H1 (cell line): ENCODE measurements at regions not wholly inside any gene's neighbourhood (a gene's known extent, or its start where the extent isn't known, plus 50 kb on each side); places are given as distances from the start of the nearest gene placed in this dataset.

Source experiments
- CTCF ChIA-PET: fragments of 300-600 bp; sonication (Branson Sonifier 250); formaldehyde crosslinking; loops from one replicate; lab custom pipeline; 2021; ENCODE audit not compliant: partially characterized antibody; lab: Charles Lee
- POLR2A ChIA-PET: fragments of 300-600 bp; sonication (Branson Sonifier 250); formaldehyde crosslinking; loops from one replicate; lab custom pipeline; 2021; ENCODE audit warnings: inconsistent platforms; ENCODE audit not compliant: partially characterized antibody; lab: Charles Lee
- DNase-seq, 2 experiments: peaks; one replicate each; pipeline versions ENCODE4 v3.0.0 to v3.0.0-alpha.2; 2010 to 2022; ENCODE audit warnings: low spot score in 2 of 2, low read depth in 1 of 2, mixed read lengths in 1 of 2
- FAIRE-seq: peaks from 2 replicates; lab custom pipeline; 2011; peaks lifted over from hg19 to GRCh38; lab: Jason Lieb, UNC
- H2AFZ ChIP-seq: 2 replicates; pipeline ENCODE4 v1.8.1; 2012; ENCODE audit warnings: low read length, inconsistent platforms
- H2AK5ac ChIP-seq: 2 replicates; pipeline ENCODE4 v1.6.1; 2013; ENCODE audit warnings: low read depth, low read length
- H2BK120ac ChIP-seq: replicated peaks from 2 replicates; pipeline ENCODE3; 2013; ENCODE audit warnings: low read depth, low read length, inconsistent platforms
- H2BK12ac ChIP-seq: 2 replicates; pipeline ENCODE4 v1.6.1; 2013; ENCODE audit warnings: low read depth, low read length
- H2BK15ac ChIP-seq: 2 replicates; pipeline ENCODE4 v1.6.1; 2013; ENCODE audit warnings: low read length
- H2BK20ac ChIP-seq: 2 replicates; pipeline ENCODE4 v1.6.1; 2013; ENCODE audit warnings: low read length
- H2BK5ac ChIP-seq: 2 replicates; pipeline ENCODE4 v1.6.1; 2013; ENCODE audit warnings: low read depth, low read length
- H3K14ac ChIP-seq: 2 replicates; pipeline ENCODE4 v1.6.1; 2013; ENCODE audit warnings: inconsistent platforms; ENCODE audit not compliant: insufficient read length
- H3K18ac ChIP-seq: 2 replicates; pipeline ENCODE4 v1.6.1; 2013; ENCODE audit warnings: low read length; ENCODE audit errors: extremely low read depth
- H3K23ac ChIP-seq: 2 replicates; pipeline ENCODE4 v1.6.1; 2013; ENCODE audit warnings: inconsistent platforms; ENCODE audit not compliant: insufficient read length
- H3K23me2 ChIP-seq: 2 replicates; pipeline ENCODE4 v1.6.1; 2013; ENCODE audit warnings: low read depth, low read length
- H3K27ac ChIP-seq: 2 replicates; pipeline ENCODE4 v1.6.1; 2011; ENCODE audit warnings: low read depth, low read length, inconsistent platforms
- H3K27me3 ChIP-seq, 4 experiments: replicated peaks in 1 of 4; 1 replicate in 1 of 4; 2 replicates in 3 of 4; pipeline versions ENCODE4 v1.6.1 to v1.8.1; 2011 to 2013; ENCODE audit warnings: low read length in 3 of 4, mild to moderate bottlenecking in 3 of 4, inconsistent platforms in 2 of 4, mixed read lengths in 2 of 4, moderate library complexity in 1 of 4; ENCODE audit not compliant: control insufficient read depth in 3 of 4, insufficient read depth in 3 of 4; ENCODE audit errors: extremely low read depth in 1 of 4
- H3K36me3 ChIP-seq, 4 experiments: 2 replicates each; pipeline versions ENCODE4 v1.6.1 to v1.8.1; 2011 to 2013; ENCODE audit warnings: mild to moderate bottlenecking in 4 of 4, low read length in 3 of 4, moderate library complexity in 2 of 4, control low read depth in 1 of 4, inconsistent platforms in 1 of 4; ENCODE audit not compliant: insufficient read depth in 4 of 4, control insufficient read depth in 2 of 4
- H3K4ac ChIP-seq: replicated peaks from 2 replicates; pipeline ENCODE3; 2013; ENCODE audit warnings: low read length, low read depth, mixed read lengths, inconsistent platforms; ENCODE audit not compliant: insufficient read length
- H3K4me1 ChIP-seq, 4 experiments: replicated peaks in 1 of 4; 1 replicate in 1 of 4; 2 replicates in 3 of 4; pipeline versions ENCODE4 v1.6.1 to v1.8.1; 2011 to 2013; ENCODE audit warnings: low read length in 3 of 4, inconsistent platforms in 2 of 4, mixed read lengths in 1 of 4; ENCODE audit not compliant: insufficient read depth in 4 of 4, control insufficient read depth in 3 of 4
- H3K4me2 ChIP-seq, 2 experiments: 2 replicates each; pipeline versions ENCODE4 v1.6.1 to v1.8.1; 2011 to 2013; ENCODE audit warnings: low read depth in 2 of 2, low read length in 2 of 2, control low read depth in 1 of 2, inconsistent platforms in 1 of 2, mild to moderate bottlenecking in 1 of 2; ENCODE audit not compliant: insufficient read depth in 1 of 2
- H3K4me3 ChIP-seq, 4 experiments: fragments of 200-600, 300-600 bp in 1 of 4; sonication (generic), shearing (Covaris generic), sonication (Bioruptor Twin) in 1 of 4; 2 replicates each; pipeline versions ENCODE4 v1.5.1 to v1.8.1; 2011 to 2016; ENCODE audit warnings: low read length in 4 of 4, low read depth in 3 of 4, control low read depth in 2 of 4, inconsistent platforms in 2 of 4, mild to moderate bottlenecking in 2 of 4, mixed read lengths in 1 of 4, moderate library complexity in 1 of 4; ENCODE audit not compliant: insufficient read depth in 2 of 4; ENCODE audit errors: extremely low read depth in 1 of 4
- H3K56ac ChIP-seq: replicated peaks from 2 replicates; pipeline ENCODE3; 2013; ENCODE audit warnings: low read depth, mild to moderate bottlenecking, mixed read lengths, low read length, inconsistent platforms; ENCODE audit not compliant: insufficient read length
- H3K79me1 ChIP-seq: 2 replicates; pipeline ENCODE4 v1.6.1; 2013; ENCODE audit warnings: low read depth, low read length, control low read depth
- H3K79me2 ChIP-seq, 2 experiments: 2 replicates each; pipeline versions ENCODE4 v1.6.1 to v1.8.1; 2012 to 2013; ENCODE audit warnings: low read length in 2 of 2, mild to moderate bottlenecking in 2 of 2, inconsistent platforms in 1 of 2; ENCODE audit not compliant: insufficient read depth in 2 of 2, control insufficient read depth in 1 of 2
- H3K9ac ChIP-seq, 4 experiments: replicated peaks in 1 of 4; 1 replicate in 1 of 4; 2 replicates in 3 of 4; pipeline versions ENCODE4 v1.6.1 to v1.8.1; 2011 to 2013; ENCODE audit warnings: low read depth in 3 of 4, low read length in 3 of 4, control low read depth in 2 of 4, mild to moderate bottlenecking in 2 of 4, moderate library complexity in 2 of 4, inconsistent platforms in 1 of 4; ENCODE audit errors: extremely low read depth in 1 of 4
- H3K9me3 ChIP-seq, 2 experiments: 2 replicates each; pipeline versions ENCODE4 v1.6.1 to v1.8.1; 2012 to 2013; ENCODE audit warnings: mild to moderate bottlenecking in 2 of 2, moderate library complexity in 2 of 2, control low read depth in 1 of 2, inconsistent platforms in 1 of 2, low read depth in 1 of 2, low read length in 1 of 2, mixed read lengths in 1 of 2; ENCODE audit not compliant: insufficient read depth in 2 of 2
- H4K20me1 ChIP-seq, 2 experiments: replicated peaks in 1 of 2; 2 replicates each; pipeline versions ENCODE3 to v1.8.1; 2011 to 2013; ENCODE audit warnings: inconsistent platforms in 2 of 2, low read length in 2 of 2, mild to moderate bottlenecking in 1 of 2; ENCODE audit not compliant: insufficient read depth in 2 of 2, control insufficient read depth in 1 of 2
- H4K5ac ChIP-seq: 2 replicates; pipeline ENCODE4 v1.6.1; 2013; ENCODE audit warnings: low read length, low read depth, mixed read lengths, inconsistent platforms; ENCODE audit not compliant: insufficient read length
- H4K8ac ChIP-seq: 2 replicates; pipeline ENCODE4 v1.8.0; 2013; ENCODE audit warnings: mild to moderate bottlenecking, moderate library complexity, low read length, inconsistent platforms; ENCODE audit not compliant: insufficient read depth; ENCODE audit errors: extremely low read depth
- H4K91ac ChIP-seq: replicated peaks from 2 replicates; pipeline ENCODE3; 2013; ENCODE audit warnings: low read length, mixed read lengths, inconsistent platforms; ENCODE audit not compliant: insufficient read length
- CHD1 ChIP-seq: IDR thresholded peaks from 2 replicates; pipeline ENCODE4 v1.6.1; 2012; ENCODE audit warnings: low read depth, low read length, improper control_type of control experiment
- CREB1 ChIP-seq: IDR thresholded peaks from 2 replicates; pipeline ENCODE4 v1.6.1; 2012; ENCODE audit warnings: inconsistent platforms
- GABPA ChIP-seq: IDR thresholded peaks from 2 replicates; pipeline ENCODE4 v1.6.1; 2011; ENCODE audit warnings: mild to moderate bottlenecking, low read length, moderate library complexity, borderline replicate concordance; ENCODE audit not compliant: insufficient read depth
- TAF1 ChIP-seq: IDR thresholded peaks from 2 replicates; pipeline ENCODE4 v1.6.1; 2011; ENCODE audit warnings: mild to moderate bottlenecking, low read depth, low read length
- TEAD4 ChIP-seq: IDR thresholded peaks from 2 replicates; pipeline ENCODE4 v1.6.1; 2012; ENCODE audit warnings: low read depth, low read length, inconsistent platforms, mixed read lengths
- YY1 ChIP-seq: IDR thresholded peaks from 2 replicates; pipeline ENCODE4 v1.6.1; 2011; ENCODE audit warnings: low read depth, mild to moderate bottlenecking, low read length
- WGBS, 2 experiments: shearing (Covaris generic) in 1 of 2; methylation state at CpG; one replicate each; pipeline versions ENCODE4 v1.1.6 to v1.1.7; 2013 to 2015; ENCODE audit warnings: low lambda C conversion rate in 2 of 2, mixed read lengths in 2 of 2, inconsistent platforms in 1 of 2, low coverage in 1 of 2, missing lambda C conversion rate in 1 of 2; ENCODE audit not compliant: insufficient replicate concordance in 2 of 2, insufficient coverage in 1 of 2, insufficient read length in 1 of 2; ENCODE audit errors: extremely low coverage in 1 of 2, missing lambda C conversion rate in 1 of 2; 5-methylcytosine and 5-hydroxymethylcytosine counted together

DNA sequence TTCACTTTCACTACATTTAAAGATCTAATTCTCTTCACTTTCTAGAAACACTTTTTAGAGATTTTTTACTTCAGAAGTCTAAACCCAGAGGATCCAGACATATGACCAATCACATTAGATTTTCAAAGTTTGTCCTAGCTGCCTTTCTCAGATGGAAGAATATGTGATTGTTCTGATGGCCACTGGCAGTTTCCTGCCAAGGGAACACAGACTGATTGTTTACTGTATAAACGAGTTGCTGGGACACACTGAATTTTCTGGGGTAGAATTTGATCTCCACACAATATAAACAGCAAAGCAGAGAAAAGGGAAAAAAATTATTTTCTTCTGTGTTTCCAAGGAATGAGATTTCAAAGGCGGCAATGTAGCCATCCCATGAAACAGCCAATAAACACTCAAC is 480.0 kb downstream of the TOX3 start:
- no peaks in the 10 kb centered on the region for H3K23me2 ChIP-seq
- no peak for TF ChIP-seq CHD1
- TF ChIP-seq TEAD4, result no peak
- TF ChIP-seq TAF1, result no peak
- TF ChIP-seq GABPA, result no peak
- TF ChIP-seq YY1, result no peak
- no peak for TF ChIP-seq CREB1
- TF ChIP-seq, all 59 proteins: peak for 0
- H3K14ac ChIP-seq, result no peak overlapping the region
- peaks cover 0 to 5% of the 10 kb centered on the region in 2 experiments; a peak in 1 of 4 replicates for H3K9me3 ChIP-seq
- H2BK120ac ChIP-seq, result no peak overlapping the region
- no peak overlapping the region for H2BK12ac ChIP-seq
- no peak overlapping the region for H2BK15ac ChIP-seq
- H3K23ac ChIP-seq, result no peak overlapping the region
- no peak overlapping the region for H3K56ac ChIP-seq
- no peak overlapping the region for H3K18ac ChIP-seq
- H3K36me3 ChIP-seq, result no peaks in the 10 kb centered on the region
- no peak overlapping the region for H2BK20ac ChIP-seq
- no peaks in the 10 kb centered on the region for H3K79me1 ChIP-seq
- H3K27ac ChIP-seq, result no peak overlapping the region
- ChIA-PET CTCF (interaction anchor here (1.0 to 4.6 kb wide), 6 partner anchors 70 to 958 kb away, joined by 3 to 78 read pairs (median 4); no protein-coding TSS in a partner anchor), POLR2A (no interaction called here)
- no peak overlapping the region for H4K5ac ChIP-seq
- no peak overlapping the region for H2AK5ac ChIP-seq
- WGBS, 2 experiments, result 94% methylated on average over 2 of the region's 2 CpGs; no CpG with 5 or more reads in 1 of the 2 experiments
- H3K27me3 ChIP-seq, result no peaks in the 10 kb centered on the region
- FAIRE-seq (no peak), DNase-seq (no peak)
- H2AFZ ChIP-seq, result no peak overlapping the region
- no peaks in the 10 kb centered on the region for H3K4me1 ChIP-seq
- no peak overlapping the region for H4K91ac ChIP-seq
- H3K4me2 ChIP-seq, result no peak overlapping the region
- H3K9ac ChIP-seq, result no peak overlapping the region
- H3K79me2 ChIP-seq, result no peaks in the 10 kb centered on the region
- no peak overlapping the region for H3K4me3 ChIP-seq
- H2BK5ac ChIP-seq, result no peak overlapping the region
- H4K8ac ChIP-seq, result no peak overlapping the region
- no peak overlapping the region for H3K4ac ChIP-seq
- no peaks in the 10 kb centered on the region for H4K20me1 ChIP-seq
